GM20000 (cell line): ENCODE measurements at regions not wholly inside any gene's neighbourhood (a gene's known extent, or its start where the extent isn't known, plus 50 kb on each side); places are given as distances from the start of the nearest gene placed in this dataset.
"Not testable (repeated sequence)": the region's sequence is repeated elsewhere in the genome, so short reads cannot be mapped to it uniquely, and the experiment has no call there.

Experiments
- DNase-seq: peaks from one replicate; pipeline ENCODE4 v3.0.0; 2012; ENCODE audit warnings: low spot score
- CTCF ChIP-seq: IDR thresholded peaks from 2 replicates; pipeline ENCODE4 v1.5.1; 2012; ENCODE audit warnings: mild to moderate bottlenecking, control low read depth; ENCODE audit errors: extremely low read depth, missing control alignments

GRCh38 chr4:138579146-138579545 lies 337.0 kb upstream of the SLC7A11 start:
- DNase-seq, result no peak
- no peak for TF ChIP-seq CTCF

- DNase-seq, result not testable (repeated sequence)
Measured at GRCh38 chr4:138577826-138578225, 335.7 kb upstream of the SLC7A11 start.

- TF ChIP-seq CTCF, result no peak
- no peak for DNase-seq
Measured at GRCh38 chr4:138577145-138577544, 335.0 kb upstream of the SLC7A11 start.

- DNase-seq, result no peak
- TF ChIP-seq CTCF, result no peak
Measured at GRCh38 chr4:138576684-138577083, 334.5 kb upstream of the SLC7A11 start.

- no peak for TF ChIP-seq CTCF
- DNase-seq, result no peak
Measured at GRCh38 chr4:138573246-138573645, 331.1 kb upstream of the SLC7A11 start.

GRCh38 chr4:138572007-138572406 lies 329.9 kb upstream of the SLC7A11 start:
- no peak for DNase-seq
- TF ChIP-seq CTCF, result no peak

GRCh38 chr4:138567696-138568095 lies 325.5 kb upstream of the SLC7A11 start:
- no peak for DNase-seq
- TF ChIP-seq CTCF, result no peak

GRCh38 chr4:138565576-138565975 lies 323.4 kb upstream of the SLC7A11 start:
- no peak for TF ChIP-seq CTCF
- no peak for DNase-seq
